Neural cell (in vitro differentiated cells): ENCODE measurements at regions not wholly inside any gene's neighbourhood (a gene's known extent, or its start where the extent isn't known, plus 50 kb on each side); places are given as distances from the start of the nearest gene placed in this dataset.

ENCODE experiments used
- POLR2AphosphoS5 ChIP-seq: IDR thresholded peaks from 2 replicates; pipeline ENCODE4 v1.6.1; 2012
- TAF1 ChIP-seq: IDR thresholded peaks from 2 replicates; pipeline ENCODE4 v1.6.1; 2012; ENCODE audit warnings: low read depth
- TF ChIP-seq, protein P1 (sequence below): fragments of 450-650 bp; IDR thresholded peaks from 2 replicates; pipeline ENCODE4 v1.5.1; 2014; ENCODE audit warnings: antibody characterized with exemption, mild to moderate bottlenecking, moderate library complexity; ENCODE audit not compliant: poor library complexity, severe bottlenecking

GRCh38 chr9:14508884-14509283 is 184.3 kb downstream of the ZDHHC21 start:
- TF ChIP-seq, protein P1, sequence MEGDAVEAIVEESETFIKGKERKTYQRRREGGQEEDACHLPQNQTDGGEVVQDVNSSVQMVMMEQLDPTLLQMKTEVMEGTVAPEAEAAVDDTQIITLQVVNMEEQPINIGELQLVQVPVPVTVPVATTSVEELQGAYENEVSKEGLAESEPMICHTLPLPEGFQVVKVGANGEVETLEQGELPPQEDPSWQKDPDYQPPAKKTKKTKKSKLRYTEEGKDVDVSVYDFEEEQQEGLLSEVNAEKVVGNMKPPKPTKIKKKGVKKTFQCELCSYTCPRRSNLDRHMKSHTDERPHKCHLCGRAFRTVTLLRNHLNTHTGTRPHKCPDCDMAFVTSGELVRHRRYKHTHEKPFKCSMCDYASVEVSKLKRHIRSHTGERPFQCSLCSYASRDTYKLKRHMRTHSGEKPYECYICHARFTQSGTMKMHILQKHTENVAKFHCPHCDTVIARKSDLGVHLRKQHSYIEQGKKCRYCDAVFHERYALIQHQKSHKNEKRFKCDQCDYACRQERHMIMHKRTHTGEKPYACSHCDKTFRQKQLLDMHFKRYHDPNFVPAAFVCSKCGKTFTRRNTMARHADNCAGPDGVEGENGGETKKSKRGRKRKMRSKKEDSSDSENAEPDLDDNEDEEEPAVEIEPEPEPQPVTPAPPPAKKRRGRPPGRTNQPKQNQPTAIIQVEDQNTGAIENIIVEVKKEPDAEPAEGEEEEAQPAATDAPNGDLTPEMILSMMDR, result no peak
- TF ChIP-seq TAF1 (no peak), POLR2AphosphoS5 (no peak)
